PC-9 (cell line): ENCODE measurements at regions not wholly inside any gene's neighbourhood (a gene's known extent, or its start where the extent isn't known, plus 50 kb on each side); places are given as distances from the start of the nearest gene placed in this dataset.

Experiments
- BruUV-seq: library from RNA; stranded (reverse); fragments of 400-500 nt; replicated peaks from 2 replicates; lab custom pipeline; 2021; lab: Mats Ljungman, UMichigan
- CTCF ChIA-PET: fragments of 300-600 bp; sonication (Branson Sonifier 250); formaldehyde crosslinking; loops from one replicate; lab custom pipeline; 2022; ENCODE audit warnings: antibody characterized with exemption; lab: Charles Lee
- POLR2A ChIA-PET: fragments of 300-600 bp; sonication (Branson Sonifier 250); formaldehyde crosslinking; loops from one replicate; lab custom pipeline; 2022; ENCODE audit warnings: antibody characterized with exemption; ENCODE audit not compliant: unreplicated experiment; lab: Charles Lee
- DNase-seq, 2 experiments: peaks; one replicate each; pipeline versions ENCODE4 v3.0.0 to v3.0.0-alpha.2; 2015 to 2022; ENCODE audit warnings: mixed read lengths in 1 of 2
- H2AFZ ChIP-seq: fragments of 200-600 bp; sonication (generic); 2 replicates; pipeline ENCODE4 v1.8.1; 2017; ENCODE audit warnings: antibody characterized with exemption
- H3F3A ChIP-seq: fragments of 200-600 bp; sonication (generic); 2 replicates; pipeline ENCODE4 v1.8.1; 2017; ENCODE audit warnings: antibody characterized with exemption, mild to moderate bottlenecking, low read depth; ENCODE audit not compliant: insufficient read depth
- H3K27ac ChIP-seq: fragments of 200-600 bp; sonication (generic); 2 replicates; pipeline ENCODE4 v1.6.1; 2016; ENCODE audit warnings: mixed run types
- H3K27me3 ChIP-seq: fragments of 200-600 bp; sonication (generic); 2 replicates; pipeline ENCODE4 v1.6.1; 2016; ENCODE audit warnings: low read depth, mixed run types; ENCODE audit not compliant: insufficient read depth
- H3K36me3 ChIP-seq: fragments of 200-600 bp; sonication (generic); 2 replicates; pipeline ENCODE4 v1.6.1; 2016; ENCODE audit warnings: low read depth, mixed run types
- H3K4me1 ChIP-seq: fragments of 200-600 bp; sonication (generic); replicated peaks from 2 replicates; pipeline ENCODE4 v1.6.1; 2016; ENCODE audit warnings: mixed run types; ENCODE audit not compliant: insufficient read depth
- H3K4me2 ChIP-seq: fragments of 200-600 bp; sonication (generic); 2 replicates; pipeline ENCODE4 v1.6.1; 2017; ENCODE audit warnings: mixed run types
- H3K4me3 ChIP-seq: fragments of 200-600 bp; sonication (generic); 2 replicates; pipeline ENCODE4 v1.6.1; 2016; ENCODE audit warnings: mixed run types
- H3K79me2 ChIP-seq: fragments of 200-600 bp; sonication (generic); 2 replicates; pipeline ENCODE4 v1.6.1; 2017; ENCODE audit warnings: low read depth, mixed run types
- H3K9me2 ChIP-seq: fragments of 200-600 bp; sonication (generic); 2 replicates; pipeline ENCODE4 v1.8.1; 2017; ENCODE audit warnings: mild to moderate bottlenecking; ENCODE audit not compliant: insufficient read depth
- H3K9me3 ChIP-seq: fragments of 200-600 bp; sonication (generic); 2 replicates; pipeline ENCODE4 v1.8.1; 2016; ENCODE audit warnings: low read depth; ENCODE audit not compliant: insufficient read depth
- H4K20me1 ChIP-seq: fragments of 200-600 bp; sonication (generic); 2 replicates; pipeline ENCODE4 v1.8.1; 2017; ENCODE audit not compliant: insufficient read depth
- CTCF ChIP-seq: fragments of 200-600 bp; sonication (generic); conservative IDR thresholded peaks from 2 replicates; pipeline ENCODE4 v1.6.1; 2017; ENCODE audit warnings: mixed run types, antibody characterized with exemption, mild to moderate bottlenecking, moderate library complexity
- EZH2 ChIP-seq: fragments of 200-600 bp; sonication (generic); IDR thresholded peaks from 2 replicates; pipeline ENCODE4 v1.8.0; 2017; ENCODE audit warnings: antibody characterized with exemption, low read depth
- intact Hi-C: fragments of 100-400 bp; cut with micrococcal nuclease; formaldehyde crosslinking; loops from one replicate; pipeline ENCODE4 v1.10.0; 2022; ENCODE audit not compliant: unreplicated experiment

DNA sequence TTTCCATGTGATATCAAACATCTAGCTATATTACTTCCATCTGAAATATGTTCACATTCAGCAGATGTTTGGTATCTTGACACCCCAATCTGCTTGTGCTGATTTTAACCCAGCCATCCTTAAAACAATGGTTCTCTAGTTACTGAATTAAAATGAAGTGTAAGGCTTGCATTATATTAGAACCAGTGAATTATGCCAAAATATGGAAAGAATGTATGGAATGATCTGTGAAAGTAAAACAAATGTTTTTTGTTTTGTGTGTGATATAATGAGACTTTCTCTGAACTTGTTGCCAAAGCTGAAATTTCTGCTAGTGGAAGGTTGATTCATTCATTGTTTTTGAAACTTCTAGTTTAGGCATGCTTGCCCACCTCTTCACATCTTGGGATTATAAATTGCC, 317.1 kb downstream of the MEX3B start:
- no peaks in the 10 kb centered on the region for H3K27me3 ChIP-seq
- H3K79me2 ChIP-seq: no peaks in the 10 kb centered on the region
- no peaks in the 10 kb centered on the region for H3K4me1 ChIP-seq
- ChIA-PET CTCF (no interaction called here), POLR2A (no interaction called here)
- BruUV-seq: no TSS peak
- no peaks in the 10 kb centered on the region for H3K9me2 ChIP-seq
- H3K4me2 ChIP-seq: no peak overlapping the region
- no peak overlapping the region for H2AFZ ChIP-seq
- no peak for TF ChIP-seq CTCF
- TF ChIP-seq EZH2: no peak
- H3K36me3 ChIP-seq: no peaks in the 10 kb centered on the region
- no peaks in the 10 kb centered on the region for H4K20me1 ChIP-seq
- no peaks in the 10 kb centered on the region for H3F3A ChIP-seq
- no peak for DNase-seq
- H3K27ac ChIP-seq: no peak overlapping the region
- H3K4me3 ChIP-seq: no peak overlapping the region
- no peaks in the 10 kb centered on the region for H3K9me3 ChIP-seq
- intact Hi-C loops: no loop called here

GRCh38 chr15:81725590-81725989, 320.2 kb downstream of the MEX3B start:
- no peak overlapping the region for H2AFZ ChIP-seq
- no TSS peak for BruUV-seq
- H3K4me2 ChIP-seq: no peak overlapping the region
- no peaks in the 10 kb centered on the region for H3K9me2 ChIP-seq
- no peaks in the 10 kb centered on the region for H3K36me3 ChIP-seq
- no peaks in the 10 kb centered on the region for H3F3A ChIP-seq
- no peak overlapping the region for H3K4me3 ChIP-seq
- intact Hi-C loops: no loop called here
- DNase-seq: no peak
- ChIA-PET POLR2A (no interaction called here), CTCF (no interaction called here)
- no peak overlapping the region for H3K27ac ChIP-seq
- H3K79me2 ChIP-seq: no peaks in the 10 kb centered on the region
- TF ChIP-seq CTCF (no peak), EZH2 (no peak)
- H3K9me3 ChIP-seq: no peaks in the 10 kb centered on the region
- no peaks in the 10 kb centered on the region for H4K20me1 ChIP-seq
- no peaks in the 10 kb centered on the region for H3K4me1 ChIP-seq
- no peaks in the 10 kb centered on the region for H3K27me3 ChIP-seq

DNA sequence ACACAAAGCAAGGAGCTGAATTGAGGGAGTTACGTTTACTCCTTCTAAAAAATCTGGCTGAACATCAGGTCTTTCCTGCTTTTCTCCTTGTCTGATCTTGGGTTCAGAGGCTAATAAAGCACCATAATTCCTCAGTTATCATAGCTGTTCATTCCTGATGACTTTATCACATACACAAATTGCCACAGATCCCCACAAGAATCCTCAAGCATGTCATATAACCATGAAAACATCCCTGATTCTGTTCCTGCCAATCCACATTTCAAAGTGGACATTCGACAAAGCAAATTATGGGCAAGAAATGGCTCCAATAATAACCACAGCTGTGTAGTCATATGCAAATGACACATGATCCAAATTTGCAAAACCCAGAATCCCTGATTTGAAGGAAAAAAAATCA, 321.3 kb downstream of the MEX3B start:
- no peak for TF ChIP-seq CTCF
- no peak for TF ChIP-seq EZH2
- Histone ChIP-seq H3K9me2 (no peaks in the 10 kb centered on the region), H3F3A (no peaks in the 10 kb centered on the region), H3K4me3 (no peak overlapping the region), H3K4me2 (no peak overlapping the region), H4K20me1 (no peaks in the 10 kb centered on the region), H2AFZ (no peak overlapping the region), H3K4me1 (no peaks in the 10 kb centered on the region), H3K9me3 (no peaks in the 10 kb centered on the region), H3K27ac (no peak overlapping the region), H3K27me3 (no peaks in the 10 kb centered on the region), H3K36me3 (no peaks in the 10 kb centered on the region), H3K79me2 (no peaks in the 10 kb centered on the region)
- BruUV-seq: no TSS peak
- DNase-seq: no peak
- intact Hi-C loops: no loop called here
- CTCF ChIA-PET: no interaction called here
- POLR2A ChIA-PET: no interaction called here
